Smooth muscle cell (in vitro differentiated cells): ENCODE measurements at regions not wholly inside any gene's neighbourhood (a gene's known extent, or its start where the extent isn't known, plus 50 kb on each side); places are given as distances from the start of the nearest gene placed in this dataset.

Experiments
- DNase-seq: peaks from one replicate; lab custom pipeline; 2025; ENCODE audit not compliant: unreplicated experiment; lab: John Stamatoyannopoulos, UW
- H2AFZ ChIP-seq: fragments of 200-600 bp; sonication (generic); 2 replicates; pipeline ENCODE4 v1.6.0; 2016; ENCODE audit warnings: antibody characterized with exemption, low read depth, mild to moderate bottlenecking
- H3F3A ChIP-seq: fragments of 200-600 bp; sonication (generic); 2 replicates; pipeline ENCODE4 v1.6.0; 2017; ENCODE audit warnings: antibody characterized with exemption, low read depth
- H3K27ac ChIP-seq: fragments of 200-600 bp; sonication (generic); 2 replicates; pipeline ENCODE4 v1.5.1; 2016; ENCODE audit warnings: low read depth, mild to moderate bottlenecking
- H3K27me3 ChIP-seq: fragments of 200-600 bp; sonication (generic); 2 replicates; pipeline ENCODE4 v1.6.1; 2016; ENCODE audit warnings: low read depth, mild to moderate bottlenecking
- H3K36me3 ChIP-seq: fragments of 200-600 bp; sonication (generic); 2 replicates; pipeline ENCODE4 v1.5.1; 2016; ENCODE audit warnings: low read depth
- H3K4me1 ChIP-seq: fragments of 200-600 bp; sonication (generic); 2 replicates; pipeline ENCODE4 v1.5.1; 2016; ENCODE audit warnings: low read depth
- H3K4me2 ChIP-seq: fragments of 200-600 bp; sonication (generic); 2 replicates; pipeline ENCODE4 v1.6.0; 2016; ENCODE audit warnings: mild to moderate bottlenecking
- H3K4me3 ChIP-seq: fragments of 200-600 bp; sonication (generic); 2 replicates; pipeline ENCODE4 v1.5.1; 2016; ENCODE audit warnings: mild to moderate bottlenecking
- H3K79me2 ChIP-seq: fragments of 200-600 bp; sonication (generic); 2 replicates; pipeline ENCODE4 v1.6.0; 2016; ENCODE audit warnings: low read depth, mild to moderate bottlenecking
- H3K9ac ChIP-seq: fragments of 200-600 bp; sonication (generic); 2 replicates; pipeline ENCODE4 v1.6.0; 2016; ENCODE audit warnings: low read depth
- H3K9me3 ChIP-seq: fragments of 200-600 bp; sonication (generic); replicated peaks from 2 replicates; pipeline ENCODE4 v1.5.1; 2016; ENCODE audit warnings: low read depth
- H4K20me1 ChIP-seq: fragments of 200-600 bp; sonication (generic); 2 replicates; pipeline ENCODE4 v1.6.0; 2016; ENCODE audit warnings: low read depth
- CTCF ChIP-seq: fragments of 200-600 bp; sonication (generic); IDR thresholded peaks from 2 replicates; pipeline ENCODE4 v1.5.1; 2017; ENCODE audit warnings: borderline replicate concordance, mild to moderate bottlenecking, antibody characterized with exemption; ENCODE audit not compliant: insufficient read depth, poor library complexity, severe bottlenecking
- WGBS: methylation state at CpG from one replicate; pipeline ENCODE4 v1.1.7; 2016; ENCODE audit warnings: low lambda C conversion rate; 5-methylcytosine and 5-hydroxymethylcytosine counted together

DNA sequence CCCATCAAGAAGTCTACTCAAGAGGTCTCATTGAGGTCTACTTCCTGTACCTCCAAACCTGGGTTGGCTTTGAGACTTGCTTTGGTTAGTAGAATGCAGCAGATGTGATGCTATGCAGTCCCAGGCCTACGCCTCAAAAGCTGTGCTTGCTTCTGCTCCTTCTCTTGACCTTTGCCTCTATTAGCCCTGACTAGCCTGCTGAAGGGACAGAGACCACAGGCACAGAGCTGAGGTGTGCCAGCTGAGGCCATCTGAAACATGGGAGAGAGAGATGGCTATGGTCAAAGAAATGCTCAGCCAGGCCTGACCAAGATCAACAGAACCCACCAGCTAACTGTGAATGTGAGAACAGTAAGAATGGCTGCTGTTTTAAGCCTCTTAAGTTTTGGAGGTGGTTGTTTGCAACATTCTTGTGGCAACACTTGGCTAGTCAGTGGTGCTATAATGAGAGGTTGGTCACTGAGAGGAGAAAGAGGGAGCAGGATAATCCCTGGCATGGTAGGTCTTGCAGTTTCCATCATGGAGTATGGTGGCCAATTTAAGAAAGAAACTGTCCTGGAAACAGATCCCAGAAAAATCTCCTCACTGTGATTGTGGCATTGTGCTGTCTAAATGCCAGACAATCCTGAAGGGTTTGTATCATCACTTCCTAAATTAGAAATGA lies 176.1 kb upstream of the PHYHIPL start:
- no peaks in the 10 kb centered on the region for H4K20me1 ChIP-seq
- no peak for TF ChIP-seq CTCF
- no peak overlapping the region for H3K9ac ChIP-seq
- H3K27me3 ChIP-seq, result no peaks in the 10 kb centered on the region
- peaks cover 2% of the 10 kb centered on the region for H3K4me1 ChIP-seq
- no peak for DNase-seq
- 100% methylated on average over 1 of the region's 1 CpG for WGBS
- no peaks in the 10 kb centered on the region for H3F3A ChIP-seq
- no peak overlapping the region for H3K27ac ChIP-seq
- H2AFZ ChIP-seq, result no peak overlapping the region
- H3K79me2 ChIP-seq, result no peaks in the 10 kb centered on the region
- no peaks in the 10 kb centered on the region for H3K9me3 ChIP-seq
- H3K36me3 ChIP-seq, result no peaks in the 10 kb centered on the region
- H3K4me3 ChIP-seq, result no peak overlapping the region
- no peak overlapping the region for H3K4me2 ChIP-seq

- no peak overlapping the region for H3K4me2 ChIP-seq
- no peaks in the 10 kb centered on the region for H3K27me3 ChIP-seq
- H3F3A ChIP-seq, result no peaks in the 10 kb centered on the region
- H3K9ac ChIP-seq, result no peak overlapping the region
- no peak for TF ChIP-seq CTCF
- no peak overlapping the region for H3K27ac ChIP-seq
- H3K4me1 ChIP-seq, result peaks cover 2% of the 10 kb centered on the region
- no peak for DNase-seq
- H3K36me3 ChIP-seq, result no peaks in the 10 kb centered on the region
- no peaks in the 10 kb centered on the region for H4K20me1 ChIP-seq
- no peak overlapping the region for H3K4me3 ChIP-seq
- WGBS, result 78% methylated on average over 3 of the region's 3 CpGs
- H3K79me2 ChIP-seq, result no peaks in the 10 kb centered on the region
- no peaks in the 10 kb centered on the region for H3K9me3 ChIP-seq
- H2AFZ ChIP-seq, result no peak overlapping the region
Observed at GRCh38 chr10:59002011-59002410, 174.4 kb upstream of the PHYHIPL start.

GRCh38 chr10:59003203-59003602 lies 173.2 kb upstream of the PHYHIPL start:
- Histone ChIP-seq H3K79me2 (no peaks in the 10 kb centered on the region), H3K4me2 (no peak overlapping the region), H3K4me3 (no peak overlapping the region), H3K4me1 (peaks cover 2% of the 10 kb centered on the region), H3K27me3 (no peaks in the 10 kb centered on the region), H3K36me3 (no peaks in the 10 kb centered on the region), H3K9me3 (no peaks in the 10 kb centered on the region), H3K27ac (no peak overlapping the region), H3K9ac (no peak overlapping the region), H2AFZ (no peak overlapping the region), H3F3A (no peaks in the 10 kb centered on the region), H4K20me1 (no peaks in the 10 kb centered on the region)
- TF ChIP-seq CTCF, result no peak
- 55% methylated on average over 1 of the region's 1 CpG for WGBS
- DNase-seq, result no peak

GRCh38 chr10:59004392-59004791 lies 172.1 kb upstream of the PHYHIPL start:
- Histone ChIP-seq H3K9me3 (no peaks in the 10 kb centered on the region), H3K36me3 (no peaks in the 10 kb centered on the region), H3K27ac (no peak overlapping the region), H2AFZ (no peak overlapping the region), H3K4me2 (no peak overlapping the region), H3K4me3 (no peak overlapping the region), H3K79me2 (no peaks in the 10 kb centered on the region), H3F3A (no peaks in the 10 kb centered on the region), H3K27me3 (no peaks in the 10 kb centered on the region), H3K4me1 (peaks cover 8% of the 10 kb centered on the region), H4K20me1 (no peaks in the 10 kb centered on the region), H3K9ac (no peak overlapping the region)
- no peak for DNase-seq
- no peak for TF ChIP-seq CTCF
- 69% methylated on average over 1 of the region's 1 CpG for WGBS
